ENCODE measurements at regions not wholly inside any gene's neighbourhood (a gene's known extent, or its start where the extent isn't known, plus 50 kb on each side); places are given as distances from the start of the nearest gene placed in this dataset.
"Not testable (repeated sequence)": the region's sequence is repeated elsewhere in the genome, so short reads cannot be mapped to it uniquely, and the experiment has no call there.

DNA sequence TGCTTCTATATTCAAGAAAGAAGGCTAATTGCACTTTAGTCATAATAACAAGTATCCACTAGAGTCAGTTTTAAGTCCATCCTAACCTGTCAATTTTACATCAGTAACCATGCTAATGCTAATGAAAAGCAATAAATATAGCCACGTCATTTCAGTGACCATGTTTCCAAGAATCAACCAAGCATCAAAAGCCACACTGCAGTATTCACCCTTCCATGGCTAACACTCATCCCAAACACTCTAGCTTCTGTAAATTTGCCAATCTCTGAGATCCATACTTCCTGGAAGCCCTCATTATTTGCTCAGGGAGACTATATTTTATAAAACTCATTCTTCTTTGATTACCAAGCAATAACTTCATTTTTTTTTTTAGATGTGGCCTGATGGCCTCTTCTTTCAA is 712.0 kb downstream of the CETN3 start:
- DNase-seq: no peak
- H3K4me3 ChIP-seq (ENCODE audit: low read length): no peak overlapping the region
- H3K27ac ChIP-seq (ENCODE audit: low read length): no peak overlapping the region
- no peaks in the 10 kb centered on the region for H3K9me3 ChIP-seq (ENCODE audit: control insufficient read depth, low read depth, low read length)
- H3K27me3 ChIP-seq (ENCODE audit: control insufficient read depth, insufficient read depth, low read length): no peaks in the 10 kb centered on the region
- no CpG with 5 or more reads among the region's 1 CpG for WGBS (ENCODE audit: insufficient coverage, low lambda C conversion rate)
- no peaks in the 10 kb centered on the region for H3K36me3 ChIP-seq (ENCODE audit: control insufficient read depth, insufficient read depth, low read length)
- no peaks in the 10 kb centered on the region for H3K4me1 ChIP-seq (ENCODE audit: control insufficient read depth, insufficient read depth, low read length)

DNA sequence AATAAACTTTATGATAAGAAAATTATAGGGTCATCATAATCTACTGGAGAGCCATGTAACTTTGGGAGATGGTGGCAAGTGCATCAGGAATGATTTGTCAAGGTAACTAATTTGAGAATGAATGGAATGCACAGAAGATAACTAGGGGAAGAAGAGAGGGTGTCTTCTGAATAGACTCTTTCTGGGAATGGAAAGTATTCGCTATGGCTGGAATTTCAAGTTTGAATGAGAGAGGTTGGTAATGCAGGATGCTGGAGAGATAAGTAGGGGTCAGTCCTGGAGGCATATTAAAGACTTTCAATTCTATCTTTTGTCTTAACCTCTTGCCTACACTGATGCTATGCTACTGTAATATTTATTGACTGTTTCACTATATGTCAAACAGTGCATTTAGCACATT is 714.2 kb downstream of the CETN3 start:
- Histone ChIP-seq H3K36me3 (ENCODE audit: control insufficient read depth, insufficient read depth, low read length) (no peaks in the 10 kb centered on the region), H3K4me1 (ENCODE audit: control insufficient read depth, insufficient read depth, low read length) (no peaks in the 10 kb centered on the region), H3K9me3 (ENCODE audit: control insufficient read depth, low read depth, low read length) (no peaks in the 10 kb centered on the region), H3K4me3 (ENCODE audit: low read length) (no peak overlapping the region), H3K27me3 (ENCODE audit: control insufficient read depth, insufficient read depth, low read length) (no peaks in the 10 kb centered on the region), H3K27ac (ENCODE audit: low read length) (no peak overlapping the region)
- WGBS (ENCODE audit: insufficient coverage, low lambda C conversion rate): no CpG with 5 or more reads among the region's 1 CpG
- no peak for DNase-seq

DNA sequence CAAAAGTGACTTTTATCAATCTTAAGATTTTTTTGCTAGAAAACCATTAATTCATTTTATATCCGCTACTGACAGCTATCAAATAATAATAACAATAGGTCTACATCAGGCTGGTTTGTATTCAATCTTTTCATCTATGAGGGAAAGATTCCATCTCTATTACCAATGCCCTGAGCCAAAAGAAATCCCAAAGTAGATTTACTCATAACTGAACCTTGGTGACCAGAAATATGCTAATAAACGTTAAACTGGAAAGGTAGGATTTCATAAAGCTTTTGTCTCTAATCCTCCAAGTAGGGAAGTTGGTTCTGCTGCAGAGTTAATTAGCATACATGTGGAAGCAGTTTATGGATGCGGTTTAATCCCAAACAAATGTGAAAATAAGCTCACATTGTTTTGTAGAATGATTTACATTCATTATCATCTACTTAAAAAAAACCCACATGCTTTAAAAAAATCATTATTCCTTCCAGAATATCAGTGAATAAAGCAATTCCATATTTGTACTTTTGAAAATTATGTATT is 715.5 kb downstream of the CETN3 start:
- H3K36me3 ChIP-seq (ENCODE audit: control insufficient read depth, insufficient read depth, low read length): no peaks in the 10 kb centered on the region
- H3K4me3 ChIP-seq (ENCODE audit: low read length): no peak overlapping the region
- no peaks in the 10 kb centered on the region for H3K9me3 ChIP-seq (ENCODE audit: control insufficient read depth, low read depth, low read length)
- DNase-seq: no peak
- 100% methylated on average over 1 of the region's 3 CpGs for WGBS (ENCODE audit: insufficient coverage, low lambda C conversion rate)
- no peaks in the 10 kb centered on the region for H3K27me3 ChIP-seq (ENCODE audit: control insufficient read depth, insufficient read depth, low read length)
- no peaks in the 10 kb centered on the region for H3K4me1 ChIP-seq (ENCODE audit: control insufficient read depth, insufficient read depth, low read length)
- no peak overlapping the region for H3K27ac ChIP-seq (ENCODE audit: low read length)

DNA sequence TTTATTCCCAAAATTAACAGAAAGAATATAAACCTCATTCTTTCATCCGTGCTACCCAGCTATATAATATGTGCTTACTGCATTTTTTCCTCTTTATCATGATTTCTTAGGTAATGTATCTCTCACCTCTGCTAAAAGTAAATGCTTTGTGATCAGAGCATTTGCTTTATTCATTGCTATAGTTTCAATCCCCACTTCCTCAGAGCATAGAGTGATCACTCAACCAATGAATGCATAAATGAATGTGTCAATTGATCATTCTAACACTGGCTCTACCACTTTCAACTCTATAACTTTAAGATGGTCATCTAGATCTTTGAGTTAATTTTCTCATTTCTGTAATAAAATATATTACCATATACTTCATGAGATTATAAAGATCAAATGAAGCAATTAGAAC is 719.2 kb downstream of the CETN3 start:
- Histone ChIP-seq H3K27ac (ENCODE audit: low read length) (no peak overlapping the region), H3K9me3 (ENCODE audit: control insufficient read depth, low read depth, low read length) (no peaks in the 10 kb centered on the region), H3K4me3 (ENCODE audit: low read length) (no peak overlapping the region), H3K27me3 (ENCODE audit: control insufficient read depth, insufficient read depth, low read length) (no peaks in the 10 kb centered on the region), H3K4me1 (ENCODE audit: control insufficient read depth, insufficient read depth, low read length) (no peaks in the 10 kb centered on the region), H3K36me3 (ENCODE audit: control insufficient read depth, insufficient read depth, low read length) (no peaks in the 10 kb centered on the region)
- WGBS (ENCODE audit: insufficient coverage, low lambda C conversion rate): 80% methylated on average over 1 of the region's 1 CpG
- no peak for DNase-seq

DNA sequence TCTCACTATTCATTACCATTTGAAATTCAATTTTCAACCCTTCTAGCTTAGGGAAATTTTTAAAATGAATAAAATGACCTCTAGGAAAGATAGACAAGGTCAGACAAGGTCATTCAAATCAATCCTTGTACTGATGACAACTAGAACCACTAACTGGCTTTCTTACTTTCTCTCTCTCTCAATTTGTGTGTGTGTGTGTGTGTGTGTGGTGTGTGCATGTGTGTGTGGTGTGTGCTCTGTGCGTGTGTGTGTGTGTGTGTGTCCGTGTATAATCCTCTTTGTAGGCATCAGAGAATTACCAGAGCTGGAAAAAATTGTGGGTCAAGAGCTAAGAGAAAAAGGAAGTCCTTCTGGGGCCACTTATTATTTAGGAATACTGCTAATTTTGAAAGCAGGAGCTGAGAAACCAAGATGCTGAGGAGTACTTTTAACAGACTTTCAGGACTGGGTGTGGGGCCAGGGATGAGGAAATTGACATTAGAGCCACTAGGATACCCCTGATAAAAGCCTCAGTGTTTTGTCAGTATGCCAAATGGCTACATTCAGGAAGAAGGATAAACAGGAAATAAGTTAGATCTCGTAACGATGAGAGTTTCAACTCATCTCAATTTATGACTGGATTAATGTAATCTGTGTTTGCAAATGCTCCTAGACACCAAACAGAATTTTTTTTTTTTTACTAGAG is 723.3 kb downstream of the CETN3 start:
- H3K27me3 ChIP-seq (ENCODE audit: control insufficient read depth, insufficient read depth, low read length): no peaks in the 10 kb centered on the region
- no peaks in the 10 kb centered on the region for H3K36me3 ChIP-seq (ENCODE audit: control insufficient read depth, insufficient read depth, low read length)
- H3K9me3 ChIP-seq (ENCODE audit: control insufficient read depth, low read depth, low read length): no peaks in the 10 kb centered on the region
- WGBS (ENCODE audit: insufficient coverage, low lambda C conversion rate): no CpG with 5 or more reads among the region's 4 CpGs
- no peak overlapping the region for H3K27ac ChIP-seq (ENCODE audit: low read length)
- H3K4me1 ChIP-seq (ENCODE audit: control insufficient read depth, insufficient read depth, low read length): no peaks in the 10 kb centered on the region
- no peak for DNase-seq
- H3K4me3 ChIP-seq (ENCODE audit: low read length): no peak overlapping the region

DNA sequence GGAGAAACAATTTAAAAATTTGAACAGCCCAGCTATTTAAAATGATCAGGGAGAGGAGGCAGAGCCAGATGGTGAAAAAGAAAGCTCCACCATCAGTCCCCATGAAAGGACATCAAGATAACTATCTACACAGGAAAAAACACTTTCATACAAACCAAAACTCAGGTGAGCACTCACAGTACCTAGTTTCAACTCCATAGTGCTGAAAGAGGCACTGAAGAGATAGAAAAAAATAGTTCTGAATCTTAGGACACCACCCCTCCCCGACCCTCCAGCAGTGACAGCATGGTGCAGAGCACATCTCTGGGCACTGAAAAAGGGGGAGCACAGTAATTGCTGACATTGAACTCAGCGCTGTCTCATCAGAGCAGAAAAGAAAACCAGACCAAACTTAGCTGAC is 732.9 kb downstream of the CETN3 start:
- Histone ChIP-seq H3K4me1 (ENCODE audit: control insufficient read depth, insufficient read depth, low read length) (no peaks in the 10 kb centered on the region), H3K36me3 (ENCODE audit: control insufficient read depth, insufficient read depth, low read length) (no peaks in the 10 kb centered on the region), H3K9me3 (ENCODE audit: control insufficient read depth, low read depth, low read length) (no peaks in the 10 kb centered on the region), H3K4me3 (ENCODE audit: low read length) (no peak overlapping the region), H3K27me3 (ENCODE audit: control insufficient read depth, insufficient read depth, low read length) (no peaks in the 10 kb centered on the region), H3K27ac (ENCODE audit: low read length) (no peak overlapping the region)
- no peak for DNase-seq
- no CpG with 5 or more reads among the region's 2 CpGs for WGBS (ENCODE audit: insufficient coverage, low lambda C conversion rate)

DNA sequence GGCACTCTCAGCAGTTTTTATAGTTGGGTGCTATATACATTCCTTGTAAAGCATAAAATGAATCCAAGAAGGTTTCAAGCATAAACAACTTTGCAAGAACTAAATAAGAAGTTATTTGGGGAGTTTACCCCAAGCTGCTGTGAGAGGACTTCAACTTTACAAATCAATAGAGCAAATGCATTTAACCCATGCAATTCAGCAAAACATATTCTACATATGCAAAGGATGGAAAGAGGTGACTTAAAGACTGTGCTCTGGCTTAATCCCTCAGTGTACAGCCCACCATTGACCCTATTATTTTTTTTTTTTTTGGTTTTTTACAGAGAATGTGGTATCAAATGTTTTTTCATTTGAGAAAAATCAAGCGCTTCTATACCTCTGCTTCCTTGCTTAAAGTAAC is 736.5 kb downstream of the CETN3 start:
- H3K27me3 ChIP-seq (ENCODE audit: control insufficient read depth, insufficient read depth, low read length): no peaks in the 10 kb centered on the region
- H3K27ac ChIP-seq (ENCODE audit: low read length): no peak overlapping the region
- H3K4me1 ChIP-seq (ENCODE audit: control insufficient read depth, insufficient read depth, low read length): no peaks in the 10 kb centered on the region
- no CpG with 5 or more reads among the region's 1 CpG for WGBS (ENCODE audit: insufficient coverage, low lambda C conversion rate)
- no peak for DNase-seq
- no peak overlapping the region for H3K4me3 ChIP-seq (ENCODE audit: low read length)
- H3K36me3 ChIP-seq (ENCODE audit: control insufficient read depth, insufficient read depth, low read length): no peaks in the 10 kb centered on the region
- no peaks in the 10 kb centered on the region for H3K9me3 ChIP-seq (ENCODE audit: control insufficient read depth, low read depth, low read length)

DNA sequence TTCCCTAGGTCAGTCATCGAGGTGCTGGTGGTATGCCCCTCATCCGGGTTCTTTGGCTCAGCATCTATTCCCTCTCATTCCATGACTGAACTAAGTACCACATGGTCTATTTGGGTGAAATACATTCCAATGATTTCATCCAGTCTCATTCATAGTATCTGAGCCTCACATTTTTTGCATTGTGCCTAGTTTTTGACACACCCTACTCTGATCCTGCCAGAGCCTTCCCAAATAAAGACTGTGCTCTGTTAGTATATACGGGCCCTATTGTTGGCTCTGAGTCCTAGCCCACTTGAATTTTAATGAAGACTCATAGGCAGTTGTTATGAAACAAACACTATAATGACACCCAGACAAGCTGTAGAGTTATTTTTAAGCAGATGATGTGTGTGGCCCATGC is 740.7 kb downstream of the CETN3 start:
- H3K27ac ChIP-seq (ENCODE audit: low read length): no peak overlapping the region
- no CpG with 5 or more reads among the region's 3 CpGs for WGBS (ENCODE audit: insufficient coverage, low lambda C conversion rate)
- H3K9me3 ChIP-seq (ENCODE audit: control insufficient read depth, low read depth, low read length): peaks cover 4% of the 10 kb centered on the region
- H3K4me3 ChIP-seq (ENCODE audit: low read length): no peak overlapping the region
- no peaks in the 10 kb centered on the region for H3K36me3 ChIP-seq (ENCODE audit: control insufficient read depth, insufficient read depth, low read length)
- no peaks in the 10 kb centered on the region for H3K27me3 ChIP-seq (ENCODE audit: control insufficient read depth, insufficient read depth, low read length)
- DNase-seq: no peak
- H3K4me1 ChIP-seq (ENCODE audit: control insufficient read depth, insufficient read depth, low read length): no peaks in the 10 kb centered on the region

DNA sequence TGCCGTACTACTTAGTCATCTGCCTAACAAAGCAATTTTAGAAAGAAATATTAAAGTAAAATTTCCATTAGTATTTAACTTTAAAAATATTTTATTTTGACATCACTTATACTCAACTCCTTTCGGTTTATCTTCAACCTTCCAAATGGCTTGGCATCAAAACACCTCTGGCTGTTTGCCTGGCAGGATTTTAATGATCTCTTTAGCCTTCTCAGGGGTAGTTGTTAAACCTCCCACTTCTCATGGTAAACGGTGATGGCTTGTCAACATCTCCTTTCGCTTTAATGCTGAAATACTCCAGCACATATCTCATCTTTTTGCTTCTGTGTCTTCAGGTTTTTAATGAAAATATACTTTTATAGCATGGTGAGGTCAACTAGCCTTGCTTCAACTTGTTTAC is 747.1 kb downstream of the CETN3 start:
- no peak for DNase-seq
- H3K4me1 ChIP-seq (ENCODE audit: control insufficient read depth, insufficient read depth, low read length): no peaks in the 10 kb centered on the region
- WGBS (ENCODE audit: insufficient coverage, low lambda C conversion rate): 80% methylated on average over 1 of the region's 4 CpGs
- no peak overlapping the region for H3K27ac ChIP-seq (ENCODE audit: low read length)
- peaks cover 4% of the 10 kb centered on the region for H3K9me3 ChIP-seq (ENCODE audit: control insufficient read depth, low read depth, low read length)
- no peaks in the 10 kb centered on the region for H3K27me3 ChIP-seq (ENCODE audit: control insufficient read depth, insufficient read depth, low read length)
- H3K4me3 ChIP-seq (ENCODE audit: low read length): no peak overlapping the region
- no peaks in the 10 kb centered on the region for H3K36me3 ChIP-seq (ENCODE audit: control insufficient read depth, insufficient read depth, low read length)

DNA sequence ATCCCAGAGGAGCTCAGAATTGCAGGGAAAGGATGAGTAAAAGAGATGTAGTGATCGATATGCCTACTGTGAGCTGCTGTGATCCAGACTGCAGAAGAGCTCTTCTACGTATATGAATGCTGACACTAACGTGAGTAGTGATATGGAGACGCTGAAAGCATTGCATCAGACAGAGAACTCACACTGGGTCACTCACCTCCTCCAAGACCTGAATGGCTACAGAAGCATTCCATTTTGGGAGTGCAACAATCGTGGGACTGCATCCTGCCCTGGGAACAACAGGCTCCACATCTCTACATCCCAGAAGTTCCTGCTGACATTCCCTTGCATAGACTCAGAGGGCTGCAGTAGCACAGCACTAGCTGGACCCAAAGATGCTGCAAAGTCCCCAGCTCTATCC is 755.9 kb upstream of the MEF2C start:
- no peak for DNase-seq
- no peak overlapping the region for H3K4me3 ChIP-seq (ENCODE audit: low read length)
- WGBS (ENCODE audit: insufficient coverage, low lambda C conversion rate): no CpG with 5 or more reads among the region's 5 CpGs
- no peak overlapping the region for H3K27ac ChIP-seq (ENCODE audit: low read length)
- no peaks in the 10 kb centered on the region for H3K36me3 ChIP-seq (ENCODE audit: control insufficient read depth, insufficient read depth, low read length)
- peaks cover 2% of the 10 kb centered on the region for H3K9me3 ChIP-seq (ENCODE audit: control insufficient read depth, low read depth, low read length)
- no peaks in the 10 kb centered on the region for H3K4me1 ChIP-seq (ENCODE audit: control insufficient read depth, insufficient read depth, low read length)
- H3K27me3 ChIP-seq (ENCODE audit: control insufficient read depth, insufficient read depth, low read length): no peaks in the 10 kb centered on the region

DNA sequence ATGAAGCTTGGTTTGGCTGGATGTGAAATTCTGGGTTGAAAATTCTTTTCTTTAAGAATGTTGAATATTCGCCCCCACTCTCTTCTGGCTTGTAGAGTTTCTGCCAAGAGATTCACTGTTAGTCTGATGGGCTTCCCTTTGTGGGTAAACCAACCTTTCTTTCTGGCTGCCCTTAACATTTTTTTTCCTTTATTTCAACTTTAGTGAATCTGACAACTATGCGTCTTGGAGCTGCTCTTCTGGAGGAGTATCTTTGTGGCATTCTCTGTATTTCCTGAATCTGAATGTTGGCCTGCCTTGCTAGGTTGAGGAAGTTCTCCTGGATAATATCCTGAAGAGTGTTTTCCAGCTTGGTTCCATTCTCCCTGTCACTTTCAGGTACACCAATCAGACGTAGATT is 751.2 kb upstream of the MEF2C start:
- no CpG with 5 or more reads among the region's 3 CpGs for WGBS (ENCODE audit: insufficient coverage, low lambda C conversion rate)
- H3K9me3 ChIP-seq (ENCODE audit: control insufficient read depth, low read depth, low read length); H3K4me1 ChIP-seq (ENCODE audit: control insufficient read depth, insufficient read depth, low read length); H3K4me3 ChIP-seq (ENCODE audit: low read length); H3K36me3 ChIP-seq (ENCODE audit: control insufficient read depth, insufficient read depth, low read length); DNase-seq; H3K27me3 ChIP-seq (ENCODE audit: control insufficient read depth, insufficient read depth, low read length); H3K27ac ChIP-seq (ENCODE audit: low read length): not testable (repeated sequence)

Data from large intestine (tissue), 3 donors.